ENCODE measurements at regions not wholly inside any gene's neighbourhood (a gene's known extent, or its start where the extent isn't known, plus 50 kb on each side); places are given as distances from the start of the nearest gene placed in this dataset.

DNA sequence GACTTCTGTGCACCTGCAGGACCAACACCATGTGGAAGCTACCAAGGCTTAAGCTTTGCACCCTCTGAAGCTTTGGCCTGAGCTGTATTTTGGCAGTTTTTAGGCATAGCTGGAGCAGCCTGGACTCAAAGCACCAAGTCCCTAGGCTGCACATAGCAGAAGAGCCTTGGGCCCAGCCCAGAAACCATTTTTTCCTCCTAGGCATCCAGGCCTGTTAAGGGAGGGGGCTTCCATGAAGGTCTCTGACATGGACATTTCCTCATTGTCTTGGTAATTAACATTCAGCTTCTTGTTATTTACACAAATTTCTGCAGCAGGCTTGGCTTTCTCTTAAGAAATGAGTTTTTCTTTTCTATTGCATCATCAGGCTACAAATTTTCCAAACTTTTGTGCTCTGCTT, 475.8 kb upstream of the FLRT2 start:
- Histone ChIP-seq H3K4me1 (no peaks in the 10 kb centered on the region), H3K27ac (no peak overlapping the region), H3K4me3 (no peak overlapping the region), H3K27me3 (no peaks in the 10 kb centered on the region), H3K9me3 (peaks cover 0 to 4% (median 0%) of the 10 kb centered on the region in 4 donors), H3K36me3 (no peaks in the 10 kb centered on the region)
- intact Hi-C loops (cut with DNase I) = no loop called here
- no peak for TF ChIP-seq POLR2A (IDR thresholded peaks at IDR 0.05)
- TF ChIP-seq, protein P1, sequence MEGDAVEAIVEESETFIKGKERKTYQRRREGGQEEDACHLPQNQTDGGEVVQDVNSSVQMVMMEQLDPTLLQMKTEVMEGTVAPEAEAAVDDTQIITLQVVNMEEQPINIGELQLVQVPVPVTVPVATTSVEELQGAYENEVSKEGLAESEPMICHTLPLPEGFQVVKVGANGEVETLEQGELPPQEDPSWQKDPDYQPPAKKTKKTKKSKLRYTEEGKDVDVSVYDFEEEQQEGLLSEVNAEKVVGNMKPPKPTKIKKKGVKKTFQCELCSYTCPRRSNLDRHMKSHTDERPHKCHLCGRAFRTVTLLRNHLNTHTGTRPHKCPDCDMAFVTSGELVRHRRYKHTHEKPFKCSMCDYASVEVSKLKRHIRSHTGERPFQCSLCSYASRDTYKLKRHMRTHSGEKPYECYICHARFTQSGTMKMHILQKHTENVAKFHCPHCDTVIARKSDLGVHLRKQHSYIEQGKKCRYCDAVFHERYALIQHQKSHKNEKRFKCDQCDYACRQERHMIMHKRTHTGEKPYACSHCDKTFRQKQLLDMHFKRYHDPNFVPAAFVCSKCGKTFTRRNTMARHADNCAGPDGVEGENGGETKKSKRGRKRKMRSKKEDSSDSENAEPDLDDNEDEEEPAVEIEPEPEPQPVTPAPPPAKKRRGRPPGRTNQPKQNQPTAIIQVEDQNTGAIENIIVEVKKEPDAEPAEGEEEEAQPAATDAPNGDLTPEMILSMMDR (IDR thresholded peaks at IDR 0.05) = no peak
- ATAC-seq (no peak), DNase-seq (no peak)

DNA sequence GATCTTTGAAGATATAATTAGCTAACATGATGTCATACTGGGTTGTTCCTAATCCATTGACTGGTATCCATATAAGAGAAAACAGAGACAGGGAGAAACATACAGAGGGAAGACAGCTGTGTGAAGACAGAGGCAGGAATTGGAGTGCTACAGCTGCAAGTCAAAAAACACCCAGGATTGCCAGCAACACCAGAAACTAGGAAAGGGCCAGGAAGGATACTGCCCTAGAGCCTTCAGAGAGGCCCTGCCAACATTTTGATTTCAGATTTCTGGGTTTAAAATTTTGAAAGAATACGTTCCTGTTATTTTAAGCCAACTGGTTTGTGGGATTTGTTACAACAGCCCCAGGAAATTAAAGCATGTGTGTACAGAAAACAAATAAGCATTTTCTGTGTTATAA, 473.7 kb upstream of the FLRT2 start:
- Histone ChIP-seq H3K36me3 (no peaks in the 10 kb centered on the region), H3K27ac (no peak overlapping the region), H3K27me3 (no peaks in the 10 kb centered on the region), H3K4me3 (no peak overlapping the region), H3K9me3 (peaks cover 0 to 4% (median 0%) of the 10 kb centered on the region in 4 donors), H3K4me1 (no peaks in the 10 kb centered on the region)
- no peak for TF ChIP-seq POLR2A (IDR thresholded peaks at IDR 0.05)
- 60% methylated on average over 1 of the region's 1 CpG for WGBS (ENCODE audit: insufficient coverage, low coverage, low lambda C conversion rate, missing lambda C conversion rate)
- DNase-seq (no peak), ATAC-seq (no peak)
- intact Hi-C loops (cut with DNase I) = no loop called here

DNA sequence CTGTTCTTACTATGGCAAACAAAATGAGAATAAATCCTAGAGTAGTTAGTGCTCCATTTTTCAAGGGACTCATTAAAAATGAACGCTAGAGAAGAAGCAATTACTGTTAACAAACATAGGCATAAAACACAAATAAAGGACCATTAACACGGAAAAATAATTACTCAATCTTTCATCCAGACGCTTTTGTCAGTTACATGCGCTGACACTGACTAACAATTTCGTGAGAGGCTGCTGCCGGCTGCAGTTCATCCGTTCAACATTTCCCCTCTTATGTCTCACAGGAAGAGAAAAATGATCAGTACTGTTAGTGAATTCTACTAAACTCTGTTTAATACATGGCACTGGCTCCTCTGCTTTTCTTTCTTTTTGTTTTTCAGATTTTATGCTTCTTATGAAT, 472.7 kb upstream of the FLRT2 start:
- Histone ChIP-seq H3K27me3 (no peaks in the 10 kb centered on the region), H3K27ac (no peak overlapping the region), H3K4me1 (no peaks in the 10 kb centered on the region), H3K4me3 (no peak overlapping the region), H3K36me3 (no peaks in the 10 kb centered on the region), H3K9me3 (peaks cover 0 to 4% (median 0%) of the 10 kb centered on the region in 4 donors)
- no peak for DNase-seq
- 42% methylated on average over 7 of the region's 7 CpGs for WGBS (ENCODE audit: insufficient coverage, low coverage, low lambda C conversion rate, missing lambda C conversion rate)
- TF ChIP-seq POLR2A (IDR thresholded peaks at IDR 0.05) = no peak
- TF ChIP-seq, protein P1 (IDR thresholded peaks at IDR 0.05) = no peak
- intact Hi-C loops (cut with DNase I) = no loop called here
- no peak for ATAC-seq

DNA sequence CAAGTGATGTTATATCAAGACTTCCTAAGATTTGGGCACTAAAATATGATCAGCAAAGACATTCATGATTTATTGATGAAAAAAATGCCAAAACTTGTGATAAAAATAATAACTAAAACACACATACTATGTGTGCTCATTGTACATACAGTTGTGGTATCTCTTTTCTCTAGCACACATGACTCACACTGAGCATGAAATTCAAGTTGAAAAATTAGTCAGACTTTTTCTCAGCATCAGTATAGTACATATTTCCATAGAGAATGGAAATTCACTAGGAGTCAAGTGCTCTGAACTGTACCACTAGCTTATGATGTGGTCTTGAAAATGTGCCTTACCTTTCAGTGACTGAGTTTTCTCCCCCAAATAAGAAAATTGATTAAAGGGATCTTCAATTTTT, 471.8 kb upstream of the FLRT2 start:
- intact Hi-C loops (cut with DNase I) = no loop called here
- TF ChIP-seq, protein P1 (IDR thresholded peaks at IDR 0.05) = no peak

DNA sequence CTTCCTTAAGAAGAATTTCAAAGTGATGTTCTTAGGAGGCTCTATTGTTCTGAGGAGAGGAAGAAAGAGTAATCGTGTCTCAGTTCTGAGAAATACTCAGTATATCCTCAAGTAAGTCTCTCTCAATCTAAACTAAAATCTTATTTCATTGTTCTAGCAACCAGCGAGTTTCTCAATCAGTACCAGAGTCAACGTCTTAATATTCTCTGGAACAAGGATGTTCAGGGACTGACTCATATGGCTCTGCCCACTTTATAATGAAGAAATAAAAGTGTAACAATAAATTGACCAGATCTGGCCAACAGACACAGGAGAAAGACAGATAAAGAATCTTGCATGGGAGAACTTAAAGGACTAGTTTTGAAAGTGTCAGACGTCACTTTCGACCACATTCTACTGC, 469.8 kb upstream of the FLRT2 start:
- no peak overlapping the region for H3K4me3 ChIP-seq
- H3K27ac ChIP-seq = no peak overlapping the region
- DNase-seq = no peak
- no peaks in the 10 kb centered on the region for H3K4me1 ChIP-seq
- H3K27me3 ChIP-seq = no peaks in the 10 kb centered on the region
- WGBS (ENCODE audit: insufficient coverage, low coverage, low lambda C conversion rate, missing lambda C conversion rate) = 66% methylated on average over 5 of the region's 5 CpGs
- ATAC-seq = no peak
- H3K36me3 ChIP-seq = no peaks in the 10 kb centered on the region
- intact Hi-C loops (cut with DNase I) = no loop called here
- TF ChIP-seq, protein P1 (IDR thresholded peaks at IDR 0.05) = no peak
- TF ChIP-seq POLR2A (IDR thresholded peaks at IDR 0.05) = no peak
- no peaks in the 10 kb centered on the region for H3K9me3 ChIP-seq

More for the DNA sequence above, 471.8 kb upstream of the FLRT2 start:
- Histone ChIP-seq H3K4me3 (no peak overlapping the region), H3K4me1 (no peaks in the 10 kb centered on the region), H3K27ac (no peak overlapping the region), H3K36me3 (no peaks in the 10 kb centered on the region), H3K9me3 (peaks cover 0 to 4% (median 0%) of the 10 kb centered on the region in 4 donors), H3K27me3 (no peaks in the 10 kb centered on the region)
- ATAC-seq (no peak), DNase-seq (no peak)
